GM19239 (cell line): ENCODE measurements at regions not wholly inside any gene's neighbourhood (a gene's known extent, or its start where the extent isn't known, plus 50 kb on each side); places are given as distances from the start of the nearest gene placed in this dataset.
"Not testable (repeated sequence)": the region's sequence is repeated elsewhere in the genome, so short reads cannot be mapped to it uniquely, and the experiment has no call there.

ENCODE experiments used
- DNase-seq: peaks from one replicate; pipeline ENCODE4 v3.0.0; 2011; ENCODE audit warnings: low spot score; ENCODE audit not compliant: insufficient read length
- FAIRE-seq: peaks from 2 replicates; lab custom pipeline; 2011; peaks lifted over from hg19 to GRCh38; lab: Jason Lieb, UNC

GRCh38 chr3:24683090-24683489, 188.4 kb upstream of the THRB start:
- no peak for FAIRE-seq
- DNase-seq: no peak

DNA sequence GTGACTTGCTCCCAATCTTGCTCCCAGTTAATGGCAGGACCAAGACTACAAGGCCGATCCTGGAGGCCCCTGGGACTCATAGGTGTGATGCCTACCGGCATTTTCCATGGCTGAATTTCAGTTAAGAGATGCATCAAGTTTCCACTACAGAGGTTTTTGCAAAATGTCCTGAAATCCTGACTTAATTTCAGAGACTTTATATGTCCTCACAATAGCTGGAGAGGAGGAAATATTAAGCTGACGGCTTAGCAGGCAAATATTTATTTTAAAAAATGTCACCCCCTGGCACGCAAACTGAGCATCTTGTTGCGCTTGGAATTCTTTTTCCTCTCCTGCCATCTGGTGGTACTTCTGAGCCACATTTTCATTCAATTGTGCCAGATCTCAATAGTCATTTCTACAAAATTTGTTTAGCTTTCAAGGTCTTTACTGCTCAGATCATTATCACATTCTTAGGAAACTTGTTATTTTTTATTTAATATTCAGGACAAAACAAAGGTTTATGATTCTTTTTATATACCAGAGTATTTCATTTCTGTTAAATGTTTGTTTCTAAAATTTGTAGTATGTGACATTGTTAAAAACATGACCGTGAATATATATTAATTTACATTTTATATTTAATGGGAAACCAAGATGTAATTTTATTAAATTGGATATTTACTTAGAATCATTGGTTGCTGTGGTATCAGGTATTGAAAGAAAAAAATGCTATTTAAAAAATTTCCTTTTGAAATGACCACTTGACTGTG, 189.2 kb upstream of the THRB start:
- FAIRE-seq: no peak
- no peak for DNase-seq

DNA sequence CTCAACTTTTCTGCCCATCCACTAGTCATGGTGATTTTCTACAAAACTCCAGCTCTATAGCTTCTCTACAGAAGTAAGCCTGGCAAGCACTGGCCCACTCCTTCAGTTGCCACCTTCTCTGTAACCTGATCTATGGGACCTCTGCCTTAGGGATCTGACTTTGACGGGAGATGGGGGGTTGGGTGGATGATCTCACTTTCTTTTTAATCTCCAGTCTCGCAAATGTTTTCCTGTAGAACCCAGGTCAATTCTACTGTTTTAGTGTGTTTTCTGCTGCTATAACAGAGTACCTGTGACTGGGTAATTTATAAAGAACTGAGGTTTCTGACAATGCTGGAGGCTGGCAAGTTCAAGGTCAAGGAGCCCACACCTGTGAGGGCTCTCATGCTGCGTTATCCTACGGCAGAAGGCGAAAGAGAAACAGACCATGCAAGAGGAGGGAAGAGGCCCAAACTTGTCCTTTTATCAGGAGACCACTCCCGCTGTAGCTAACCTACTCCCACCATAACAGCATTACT, 189.9 kb upstream of the THRB start:
- DNase-seq: no peak

GRCh38 chr3:24686808-24687207, 192.2 kb upstream of the THRB start:
- DNase-seq: no peak
- no peak for FAIRE-seq

More for the DNA sequence above, 189.9 kb upstream of the THRB start:
- no peak for FAIRE-seq

GRCh38 chr3:24687671-24688070, 193.0 kb upstream of the THRB start:
- FAIRE-seq: no peak
- no peak for DNase-seq

GRCh38 chr3:24688446-24689148, 193.9 kb upstream of the THRB start:
- DNase-seq: no peak

GRCh38 chr3:24689353-24689752, 194.7 kb upstream of the THRB start:
- no peak for FAIRE-seq
- no peak for DNase-seq

More at GRCh38 chr3:24688446-24689148, 193.9 kb upstream of the THRB start:
- FAIRE-seq: no peak

DNA sequence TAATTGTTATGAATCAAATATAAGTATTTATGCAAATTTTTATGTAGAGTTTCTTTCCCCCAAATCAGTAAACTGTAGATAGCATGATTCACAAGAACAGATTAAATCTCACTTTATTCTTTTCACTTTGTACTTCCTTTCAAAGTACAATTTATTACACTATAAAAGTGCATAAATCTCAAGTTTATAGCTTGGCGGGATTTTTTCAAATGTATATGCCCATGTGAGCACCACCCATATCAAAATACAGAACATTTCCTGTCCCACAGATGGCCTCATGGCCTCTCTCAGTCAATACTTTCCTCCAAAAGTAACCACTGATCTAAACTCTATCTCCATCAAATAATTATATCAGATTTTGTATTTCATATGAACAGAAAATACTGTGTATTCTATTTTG, 196.1 kb upstream of the THRB start:
- FAIRE-seq (no peak), DNase-seq (no peak)

- DNase-seq, FAIRE-seq: not testable (repeated sequence)
Observed at GRCh38 chr3:24699078-24699477, 204.4 kb upstream of the THRB start.

DNA sequence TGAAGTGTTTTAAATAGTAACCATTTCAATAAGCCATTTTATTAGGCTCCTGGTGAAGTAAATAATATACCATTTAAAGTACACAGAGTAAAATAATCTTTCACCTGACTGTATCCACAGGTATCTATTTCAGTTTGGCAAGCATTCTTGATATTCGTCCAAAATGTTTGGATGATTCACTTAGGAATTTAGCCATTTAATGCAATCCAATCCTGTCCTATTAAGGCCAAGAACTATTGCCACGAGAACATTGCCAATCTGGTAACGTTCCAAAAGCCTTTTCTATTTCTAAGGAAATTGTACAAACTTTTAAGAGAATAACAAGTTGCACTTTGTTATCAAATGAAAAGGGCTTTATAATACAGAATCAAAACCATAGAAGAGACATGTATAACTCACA, 209.8 kb upstream of the THRB start:
- FAIRE-seq (no peak), DNase-seq (no peak)

- DNase-seq (no peak), FAIRE-seq (no peak)
Observed at GRCh38 chr3:24707936-24708335, 213.3 kb upstream of the THRB start.

DNA sequence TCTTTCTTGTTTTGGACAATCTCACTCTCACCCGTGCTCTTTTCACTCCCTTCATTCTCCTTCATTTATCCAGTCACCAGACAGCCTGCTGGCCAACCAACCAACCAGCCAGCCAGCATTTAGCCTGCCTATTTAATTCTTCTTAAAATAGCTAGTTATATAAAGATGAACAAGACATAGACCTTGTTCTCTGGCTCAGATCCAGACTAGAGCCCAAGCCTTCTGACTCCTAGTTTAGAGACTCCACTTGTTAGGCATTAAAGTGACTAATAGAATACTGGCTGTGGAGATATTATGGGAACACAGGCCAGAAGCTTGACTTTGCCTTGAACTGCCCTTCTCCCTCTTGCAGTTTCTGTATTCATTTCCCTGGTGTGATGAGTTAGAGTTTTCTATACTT, 215.3 kb upstream of the THRB start:
- FAIRE-seq (no peak), DNase-seq (no peak)

- FAIRE-seq (no peak), DNase-seq (no peak)
Observed at GRCh38 chr3:24713516-24713915, 218.9 kb upstream of the THRB start.

DNA sequence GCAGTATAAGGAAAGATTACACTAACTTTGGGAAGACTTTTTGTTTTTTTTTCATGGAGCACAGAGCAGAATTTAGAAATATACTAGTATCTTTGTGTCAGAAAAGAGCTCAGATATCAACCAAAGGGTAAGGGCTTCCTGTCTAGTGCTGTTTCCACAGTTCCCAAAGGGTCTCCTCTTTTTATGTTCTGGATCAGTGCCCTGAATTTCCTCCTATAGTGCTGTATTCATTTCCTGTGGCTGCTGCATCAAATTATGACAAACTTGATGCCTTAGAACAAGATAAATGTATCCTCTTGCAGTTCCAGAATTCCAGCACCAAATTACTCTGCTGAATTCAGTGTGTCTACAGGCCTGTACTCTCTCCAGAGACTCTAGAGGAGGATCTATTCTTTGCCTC, 219.8 kb upstream of the THRB start:
- no peak for FAIRE-seq
- DNase-seq: no peak

GRCh38 chr3:24715171-24715792, 220.6 kb upstream of the THRB start:
- no peak for DNase-seq
- no peak for FAIRE-seq

- FAIRE-seq: no peak
- no peak for DNase-seq
Observed at GRCh38 chr3:24722087-24722486, 227.4 kb upstream of the THRB start.

GRCh38 chr3:24725514-24726255, 231.0 kb upstream of the THRB start:
- FAIRE-seq: no peak

GRCh38 chr3:24726423-24726822, 231.8 kb upstream of the THRB start:
- FAIRE-seq (no peak), DNase-seq (no peak)

More at GRCh38 chr3:24725514-24726255, 231.0 kb upstream of the THRB start:
- no peak for DNase-seq

DNA sequence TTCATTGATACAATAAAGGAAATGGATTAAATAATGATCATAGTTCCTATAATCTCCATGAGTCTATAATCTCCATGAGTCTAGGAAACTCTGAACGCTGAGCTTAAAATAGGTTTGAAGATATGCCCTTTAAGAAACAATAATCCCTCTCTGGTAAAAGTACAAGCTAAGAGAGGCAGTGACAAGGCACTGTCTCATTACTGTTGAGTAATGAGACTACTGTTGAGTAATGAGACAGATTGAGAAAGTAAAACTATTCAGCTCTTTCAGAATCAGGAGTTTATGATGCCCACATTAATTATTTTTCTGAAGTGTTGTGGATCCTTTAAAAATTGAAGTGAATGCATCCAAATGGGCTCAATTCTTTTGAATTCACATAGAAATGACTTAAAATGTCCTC, 235.5 kb upstream of the THRB start:
- DNase-seq (no peak), FAIRE-seq (no peak)

GRCh38 chr3:24734019-24734418, 239.4 kb upstream of the THRB start:
- no peak for FAIRE-seq
- no peak for DNase-seq
